Activated naive CD4-positive, alpha-beta T cell treated with anti-CD3 and anti-CD28 coated beads, Interleukin-2, amount 50 U/mL, for 72 hours (primary cell): ENCODE measurements at regions not wholly inside any gene's neighbourhood (a gene's known extent, or its start where the extent isn't known, plus 50 kb on each side); places are given as distances from the start of the nearest gene placed in this dataset.
A peak's percentile ranks its signal among the peaks of the same experiment; 100 is the strongest.

Experiments used
- ATAC-seq, 2 donors: fragments of 150-1000 bp; cut with Tn5 transposase; 2 replicates each; pipeline ENCODE4 v1.10.0; 2021; ENCODE audit warnings: mild to moderate bottlenecking in 2 of 2, moderate library complexity in 2 of 2
- DNase-seq, 2 donors: peaks; one replicate each; pipeline ENCODE4 v3.0.0; 2021 to 2022; ENCODE audit warnings: low spot score in 2 of 2
- H3K27ac Mint-ChIP-seq, 2 donors: one replicate each; pipeline ENCODE4 v1.8.0; 2022; ENCODE audit warnings: mild to moderate bottlenecking in 2 of 2, mixed read lengths in 2 of 2
- H3K36me3 Mint-ChIP-seq, 2 donors: one replicate each; pipeline ENCODE4 v1.8.0; 2022; ENCODE audit warnings: mixed read lengths in 2 of 2
- H3K9me3 Mint-ChIP-seq, 2 donors: one replicate each; pipeline ENCODE4 v1.8.0; 2022; ENCODE audit warnings: mixed read lengths in 2 of 2

- Mint-ChIP-seq H3K9me3 (no peaks in the 10 kb centered on the region), H3K27ac (no peak overlapping the region)
- DNase-seq = no peak
Observed at GRCh38 chr22:27292542-27293299, 508.8 kb downstream of the MN1 start.

GRCh38 chr22:27293721-27294445 is 507.7 kb downstream of the MN1 start:
- ATAC-seq (no peak), DNase-seq (no peak)
- Mint-ChIP-seq H3K27ac (no peak overlapping the region), H3K36me3 (no peaks in the 10 kb centered on the region), H3K9me3 (no peaks in the 10 kb centered on the region)

More at GRCh38 chr22:27292542-27293299, 508.8 kb downstream of the MN1 start:
- ATAC-seq = no peak
- no peaks in the 10 kb centered on the region for H3K36me3 Mint-ChIP-seq

- no peaks in the 10 kb centered on the region for H3K36me3 Mint-ChIP-seq
Observed at GRCh38 chr22:27295040-27295439, 506.5 kb downstream of the MN1 start.

GRCh38 chr22:27295605-27296004 is 506.0 kb downstream of the MN1 start:
- no peak for ATAC-seq
- Mint-ChIP-seq H3K27ac (no peak overlapping the region), H3K9me3 (no peaks in the 10 kb centered on the region), H3K36me3 (no peaks in the 10 kb centered on the region)
- no peak for DNase-seq

More at GRCh38 chr22:27295040-27295439, 506.5 kb downstream of the MN1 start:
- no peak for ATAC-seq
- DNase-seq = no peak
- H3K27ac Mint-ChIP-seq = no peak overlapping the region
- no peaks in the 10 kb centered on the region for H3K9me3 Mint-ChIP-seq

GRCh38 chr22:27296091-27296675 is 505.4 kb downstream of the MN1 start:
- no peaks in the 10 kb centered on the region for H3K9me3 Mint-ChIP-seq
- no peak overlapping the region for H3K27ac Mint-ChIP-seq
- ATAC-seq (no peak), DNase-seq (no peak)
- H3K36me3 Mint-ChIP-seq = no peaks in the 10 kb centered on the region

- Mint-ChIP-seq H3K9me3 (no peaks in the 10 kb centered on the region), H3K27ac (no peak overlapping the region), H3K36me3 (no peaks in the 10 kb centered on the region)
- ATAC-seq (no peak), DNase-seq (no peak)
Observed at GRCh38 chr22:27297125-27297524, 504.4 kb downstream of the MN1 start.

- Mint-ChIP-seq H3K27ac (no peak overlapping the region), H3K36me3 (no peaks in the 10 kb centered on the region), H3K9me3 (no peaks in the 10 kb centered on the region)
- ATAC-seq (no peak), DNase-seq (no peak)
Observed at GRCh38 chr22:27298332-27298731, 503.2 kb downstream of the MN1 start.

- no peak for ATAC-seq
- no peak for DNase-seq
- Mint-ChIP-seq H3K9me3 (peaks cover 0 to 3% of the 10 kb centered on the region in 2 donors), H3K36me3 (no peaks in the 10 kb centered on the region), H3K27ac (peak overlapping the region in 1 of 2 donors; percentile 26)
Observed at GRCh38 chr22:27298742-27299141, 502.8 kb downstream of the MN1 start.

GRCh38 chr22:27299181-27300085 is 502.1 kb downstream of the MN1 start:
- H3K9me3 Mint-ChIP-seq = peaks cover 0 to 5% of the 10 kb centered on the region in 2 donors
- no peaks in the 10 kb centered on the region for H3K36me3 Mint-ChIP-seq
- H3K27ac Mint-ChIP-seq = peak overlapping the region in 1 of 2 donors; percentile 26
- DNase-seq = no peak
- no peak for ATAC-seq

GRCh38 chr22:27300536-27301285 is 500.8 kb downstream of the MN1 start:
- ATAC-seq (no peak), DNase-seq (no peak)
- H3K27ac Mint-ChIP-seq = no peak overlapping the region
- peaks cover 0 to 5% of the 10 kb centered on the region in 2 donors for H3K9me3 Mint-ChIP-seq
- no peaks in the 10 kb centered on the region for H3K36me3 Mint-ChIP-seq

- no peak overlapping the region for H3K27ac Mint-ChIP-seq
- no peak for ATAC-seq
- no peak for DNase-seq
- H3K36me3 Mint-ChIP-seq = no peaks in the 10 kb centered on the region
- H3K9me3 Mint-ChIP-seq = peaks cover 0 to 5% of the 10 kb centered on the region in 2 donors
Observed at GRCh38 chr22:27302501-27302900, 499.1 kb downstream of the MN1 start.

- ATAC-seq (no peak), DNase-seq (no peak)
- Mint-ChIP-seq H3K9me3 (peaks cover 7 to 14% of the 10 kb centered on the region in 2 donors), H3K27ac (no peak overlapping the region), H3K36me3 (peaks cover 3 to 8% of the 10 kb centered on the region in 2 donors)
Observed at GRCh38 chr22:27303718-27304117, 497.8 kb downstream of the MN1 start.

GRCh38 chr22:27306771-27307170 is 494.8 kb downstream of the MN1 start:
- no peak for ATAC-seq
- Mint-ChIP-seq H3K9me3 (peaks cover 7 to 17% of the 10 kb centered on the region in 2 donors), H3K36me3 (peaks cover 4 to 8% of the 10 kb centered on the region in 2 donors), H3K27ac (no peak overlapping the region)
- no peak for DNase-seq

- Mint-ChIP-seq H3K36me3 (peaks cover 4 to 8% of the 10 kb centered on the region in 2 donors), H3K9me3 (peaks cover 7 to 17% of the 10 kb centered on the region in 2 donors), H3K27ac (no peak overlapping the region)
- ATAC-seq (no peak), DNase-seq (no peak)
Observed at GRCh38 chr22:27307545-27308247, 493.9 kb downstream of the MN1 start.

GRCh38 chr22:27308513-27308912 is 493.0 kb downstream of the MN1 start:
- peaks cover 7 to 17% of the 10 kb centered on the region in 2 donors for H3K9me3 Mint-ChIP-seq
- H3K27ac Mint-ChIP-seq = no peak overlapping the region
- DNase-seq (no peak), ATAC-seq (no peak)
- H3K36me3 Mint-ChIP-seq = peaks cover 4 to 8% of the 10 kb centered on the region in 2 donors
